WTC11 (cell line): ENCODE measurements at regions not wholly inside any gene's neighbourhood (a gene's known extent, or its start where the extent isn't known, plus 50 kb on each side); places are given as distances from the start of the nearest gene placed in this dataset.

ENCODE experiments used
- ATF2 ChIP-seq: sonication (generic); formaldehyde crosslinking; IDR thresholded peaks from 2 replicates; pipeline ENCODE4 v1.8.1; 2022; ENCODE audit warnings: low read depth, missing genetic modification reagents, borderline replicate concordance
- CTCF ChIP-seq: fragments of 200-600 bp; IDR thresholded peaks from 2 replicates; pipeline ENCODE4 v1.8.0; 2022; ENCODE audit warnings: antibody characterized with exemption
- ERG ChIP-seq: fragments of 250-450 bp; sonication (Bioruptor Pico); IDR thresholded peaks from 2 replicates; pipeline ENCODE4 v1.8.0; 2021; ENCODE audit warnings: mild to moderate bottlenecking
- IRF1 ChIP-seq: sonication (generic); formaldehyde crosslinking; IDR thresholded peaks from 2 replicates; pipeline ENCODE4 v1.8.0; 2023; ENCODE audit warnings: missing genetic modification reagents
- JUN ChIP-seq: sonication (generic); formaldehyde crosslinking; IDR thresholded peaks from 2 replicates; pipeline ENCODE4 v1.8.0; 2023; ENCODE audit warnings: mild to moderate bottlenecking, missing genetic modification reagents
- NR3C1 ChIP-seq: sonication (generic); formaldehyde crosslinking; conservative IDR thresholded peaks from 2 replicates; pipeline ENCODE4 v1.8.1; 2023; ENCODE audit warnings: low read depth, mild to moderate bottlenecking, missing genetic modification reagents
- USF2 ChIP-seq: sonication (generic); formaldehyde crosslinking; IDR thresholded peaks from 2 replicates; pipeline ENCODE4 v1.8.1; 2023; ENCODE audit warnings: mild to moderate bottlenecking, missing genetic modification reagents, moderate library complexity
- ZNF121 ChIP-seq: sonication (generic); formaldehyde crosslinking; IDR thresholded peaks from 2 replicates; pipeline ENCODE4 v1.8.0; 2023; ENCODE audit warnings: missing genetic modification reagents
- ZNF138 ChIP-seq: sonication (generic); formaldehyde crosslinking; conservative IDR thresholded peaks from 2 replicates; pipeline ENCODE4 v1.8.1; 2022; ENCODE audit warnings: mild to moderate bottlenecking, moderate library complexity, missing genetic modification reagents
- ZNF263 ChIP-seq: sonication (generic); formaldehyde crosslinking; IDR thresholded peaks from 2 replicates; pipeline ENCODE4 v1.8.1; 2022; ENCODE audit warnings: low read depth, mild to moderate bottlenecking, moderate library complexity, missing genetic modification reagents
- ZNF423 ChIP-seq: fragments of 250-450 bp; sonication (Bioruptor Pico); IDR thresholded peaks from 2 replicates; pipeline ENCODE4 v2.1.2; 2022; ENCODE audit warnings: mild to moderate bottlenecking, moderate library complexity

- TF ChIP-seq ZNF423 (CRISPR knock-in tag) (no peak), ATF2 (CRISPR knock-in tag) (no peak), USF2 (CRISPR knock-in tag) (no peak), CTCF (no peak), NR3C1 (CRISPR knock-in tag) (no peak), ERG (CRISPR knock-in tag) (no peak), ZNF138 (CRISPR knock-in tag) (no peak), IRF1 (no peak), ZNF263 (CRISPR knock-in tag) (no peak), JUN (no peak), ZNF121 (CRISPR knock-in tag) (no peak)
Observed at GRCh38 chr18:38982072-38982471, 1416.5 kb upstream of the CELF4 start.
